ENCODE measurements at regions not wholly inside any gene's neighbourhood (a gene's known extent, or its start where the extent isn't known, plus 50 kb on each side); places are given as distances from the start of the nearest gene placed in this dataset.
A peak's percentile ranks its signal among the peaks of the same experiment; 100 is the strongest.

DNA sequence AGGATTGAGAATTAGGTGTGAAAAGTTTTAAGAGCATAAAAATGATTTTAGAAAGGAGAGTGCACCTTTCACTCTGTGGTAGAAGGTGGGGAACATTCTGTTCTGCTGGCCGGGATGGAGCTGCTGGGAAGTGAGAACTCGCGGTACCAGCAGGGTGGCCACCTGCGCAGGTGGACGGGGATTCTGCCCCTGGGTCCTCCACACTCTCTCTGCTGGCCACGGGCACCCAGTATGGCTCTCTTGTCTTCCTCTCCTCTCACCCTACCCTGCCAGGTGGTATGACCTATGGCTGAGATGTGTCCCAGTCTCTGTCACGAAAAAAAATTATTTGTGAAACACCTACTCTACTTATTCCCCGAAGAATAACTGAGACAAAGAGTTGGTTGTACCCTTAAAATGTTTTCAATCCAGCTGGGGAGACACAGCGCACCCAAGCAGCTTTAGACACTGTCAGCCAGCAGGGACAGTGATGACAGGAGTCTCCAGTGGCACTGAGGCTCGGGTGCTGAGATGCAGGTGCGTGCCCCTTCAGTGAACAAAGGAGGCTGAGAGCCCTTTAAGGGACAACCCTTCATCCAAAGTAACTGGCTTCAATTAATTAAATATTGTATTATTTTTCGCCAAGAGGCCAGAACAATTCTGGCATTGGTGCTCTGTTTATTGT, 195.4 kb downstream of the TBXT start:
- no peaks in the 10 kb centered on the region for H3K36me3 ChIP-seq (ENCODE audit: control insufficient read depth, insufficient read depth, low read length)
- no peak overlapping the region for H3K4me3 ChIP-seq (ENCODE audit: low read depth, low read length)
- no peaks in the 10 kb centered on the region for H3K27me3 ChIP-seq (ENCODE audit: control insufficient read depth, insufficient read depth, low read length)
- DNase-seq (ENCODE audit: low read depth): no peak
- TF ChIP-seq, protein P1, sequence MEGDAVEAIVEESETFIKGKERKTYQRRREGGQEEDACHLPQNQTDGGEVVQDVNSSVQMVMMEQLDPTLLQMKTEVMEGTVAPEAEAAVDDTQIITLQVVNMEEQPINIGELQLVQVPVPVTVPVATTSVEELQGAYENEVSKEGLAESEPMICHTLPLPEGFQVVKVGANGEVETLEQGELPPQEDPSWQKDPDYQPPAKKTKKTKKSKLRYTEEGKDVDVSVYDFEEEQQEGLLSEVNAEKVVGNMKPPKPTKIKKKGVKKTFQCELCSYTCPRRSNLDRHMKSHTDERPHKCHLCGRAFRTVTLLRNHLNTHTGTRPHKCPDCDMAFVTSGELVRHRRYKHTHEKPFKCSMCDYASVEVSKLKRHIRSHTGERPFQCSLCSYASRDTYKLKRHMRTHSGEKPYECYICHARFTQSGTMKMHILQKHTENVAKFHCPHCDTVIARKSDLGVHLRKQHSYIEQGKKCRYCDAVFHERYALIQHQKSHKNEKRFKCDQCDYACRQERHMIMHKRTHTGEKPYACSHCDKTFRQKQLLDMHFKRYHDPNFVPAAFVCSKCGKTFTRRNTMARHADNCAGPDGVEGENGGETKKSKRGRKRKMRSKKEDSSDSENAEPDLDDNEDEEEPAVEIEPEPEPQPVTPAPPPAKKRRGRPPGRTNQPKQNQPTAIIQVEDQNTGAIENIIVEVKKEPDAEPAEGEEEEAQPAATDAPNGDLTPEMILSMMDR (IDR thresholded peaks at IDR 0.05; ENCODE audit: insufficient read depth, low read length, severe bottlenecking): no peak
- FAIRE-seq: no peak

DNA sequence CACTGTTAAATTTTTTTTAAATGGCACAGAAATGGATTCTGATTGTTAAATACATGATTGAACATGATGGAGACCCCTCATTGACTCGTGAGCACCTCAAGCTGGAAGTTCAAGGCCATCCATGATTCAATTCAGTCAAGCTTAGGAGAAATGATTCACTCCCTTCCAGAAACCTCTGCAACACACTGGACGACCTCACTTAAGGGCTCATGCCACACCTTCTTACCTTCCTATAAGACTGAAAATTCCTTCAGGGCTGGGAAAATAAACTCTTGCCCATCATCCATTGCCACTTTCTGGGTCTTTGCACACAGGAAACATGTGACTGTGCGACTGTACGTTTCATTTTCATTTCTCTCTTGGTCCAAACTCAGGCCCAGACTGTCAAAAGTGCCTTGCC, 196.4 kb downstream of the TBXT start:
- Histone ChIP-seq H3K36me3 (ENCODE audit: control insufficient read depth, insufficient read depth, low read length) (no peaks in the 10 kb centered on the region), H3K27me3 (ENCODE audit: control insufficient read depth, insufficient read depth, low read length) (no peaks in the 10 kb centered on the region), H3K4me3 (ENCODE audit: low read depth, low read length) (no peak overlapping the region)
- no peak for FAIRE-seq
- no peak for DNase-seq (ENCODE audit: low read depth)
- TF ChIP-seq, protein P1 (IDR thresholded peaks at IDR 0.05; ENCODE audit: insufficient read depth, low read length, severe bottlenecking): no peak

GRCh38 chr6:165970001-165970400, 197.7 kb downstream of the TBXT start:
- Histone ChIP-seq H3K4me3 (ENCODE audit: low read depth, low read length) (no peak overlapping the region), H3K27me3 (ENCODE audit: control insufficient read depth, insufficient read depth, low read length) (no peaks in the 10 kb centered on the region), H3K36me3 (ENCODE audit: control insufficient read depth, insufficient read depth, low read length) (no peaks in the 10 kb centered on the region)
- TF ChIP-seq, protein P1 (IDR thresholded peaks at IDR 0.05; ENCODE audit: insufficient read depth, low read length, severe bottlenecking): no peak
- DNase-seq (ENCODE audit: low read depth): no peak
- FAIRE-seq: no peak

GRCh38 chr6:165969184-165969583, 198.5 kb downstream of the TBXT start:
- FAIRE-seq: no peak
- TF ChIP-seq, protein P1 (IDR thresholded peaks at IDR 0.05; ENCODE audit: insufficient read depth, low read length, severe bottlenecking): no peak
- Histone ChIP-seq H3K4me3 (ENCODE audit: low read depth, low read length) (no peak overlapping the region), H3K36me3 (ENCODE audit: control insufficient read depth, insufficient read depth, low read length) (no peaks in the 10 kb centered on the region), H3K27me3 (ENCODE audit: control insufficient read depth, insufficient read depth, low read length) (no peaks in the 10 kb centered on the region)
- DNase-seq (ENCODE audit: low read depth): no peak

DNA sequence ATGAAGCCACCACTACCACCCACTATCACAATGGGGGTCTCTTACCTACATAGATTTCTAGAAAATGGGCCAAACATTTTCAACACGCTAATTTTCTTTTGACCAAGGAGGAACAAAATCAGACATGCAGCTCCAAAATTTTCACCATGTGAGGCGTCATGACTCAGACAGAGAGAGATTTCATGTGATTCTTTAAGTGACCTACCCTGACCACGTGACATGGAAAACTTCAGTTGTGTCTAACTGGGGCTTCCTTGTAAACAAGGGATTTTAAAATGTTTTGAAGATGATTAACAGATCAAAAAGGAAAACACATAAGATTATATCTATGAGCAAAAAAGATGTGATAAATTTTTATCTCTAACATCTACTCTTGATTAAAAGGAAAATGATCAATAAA, 199.2 kb downstream of the TBXT start:
- TF ChIP-seq, protein P1 (IDR thresholded peaks at IDR 0.05; ENCODE audit: insufficient read depth, low read length, severe bottlenecking): no peak
- no peaks in the 10 kb centered on the region for H3K36me3 ChIP-seq (ENCODE audit: control insufficient read depth, insufficient read depth, low read length)
- no peak for FAIRE-seq
- H3K4me3 ChIP-seq (ENCODE audit: low read depth, low read length): no peak overlapping the region
- no peak for DNase-seq (ENCODE audit: low read depth)
- no peaks in the 10 kb centered on the region for H3K27me3 ChIP-seq (ENCODE audit: control insufficient read depth, insufficient read depth, low read length)

- H3K36me3 ChIP-seq (ENCODE audit: control insufficient read depth, insufficient read depth, low read length): no peaks in the 10 kb centered on the region
- TF ChIP-seq, protein P1 (IDR thresholded peaks at IDR 0.05; ENCODE audit: insufficient read depth, low read length, severe bottlenecking): no peak
- DNase-seq (ENCODE audit: low read depth) (no peak), FAIRE-seq (peak; percentile 7)
- H3K27me3 ChIP-seq (ENCODE audit: control insufficient read depth, insufficient read depth, low read length): no peaks in the 10 kb centered on the region
- H3K4me3 ChIP-seq (ENCODE audit: low read depth, low read length): no peak overlapping the region
Observed at GRCh38 chr6:165967810-165968407, 199.7 kb downstream of the TBXT start.
